Left hindlimb (tissue), 1 donor: ENCODE measurements at regions not wholly inside any gene's neighbourhood (a gene's known extent, or its start where the extent isn't known, plus 50 kb on each side); places are given as distances from the start of the nearest gene placed in this dataset.
A peak's percentile ranks its signal among the peaks of the same experiment; 100 is the strongest.

Experiments
- DNase-seq: peaks from one replicate; pipeline ENCODE4 v3.0.0-alpha.2; 2018

- DNase-seq: peak; percentile 67
Measured at GRCh38 chr14:58862416-58863160, 224.8 kb downstream of the DACT1 start.

GRCh38 chr14:58863661-58864345 is 226.0 kb downstream of the DACT1 start:
- DNase-seq: no peak

DNA sequence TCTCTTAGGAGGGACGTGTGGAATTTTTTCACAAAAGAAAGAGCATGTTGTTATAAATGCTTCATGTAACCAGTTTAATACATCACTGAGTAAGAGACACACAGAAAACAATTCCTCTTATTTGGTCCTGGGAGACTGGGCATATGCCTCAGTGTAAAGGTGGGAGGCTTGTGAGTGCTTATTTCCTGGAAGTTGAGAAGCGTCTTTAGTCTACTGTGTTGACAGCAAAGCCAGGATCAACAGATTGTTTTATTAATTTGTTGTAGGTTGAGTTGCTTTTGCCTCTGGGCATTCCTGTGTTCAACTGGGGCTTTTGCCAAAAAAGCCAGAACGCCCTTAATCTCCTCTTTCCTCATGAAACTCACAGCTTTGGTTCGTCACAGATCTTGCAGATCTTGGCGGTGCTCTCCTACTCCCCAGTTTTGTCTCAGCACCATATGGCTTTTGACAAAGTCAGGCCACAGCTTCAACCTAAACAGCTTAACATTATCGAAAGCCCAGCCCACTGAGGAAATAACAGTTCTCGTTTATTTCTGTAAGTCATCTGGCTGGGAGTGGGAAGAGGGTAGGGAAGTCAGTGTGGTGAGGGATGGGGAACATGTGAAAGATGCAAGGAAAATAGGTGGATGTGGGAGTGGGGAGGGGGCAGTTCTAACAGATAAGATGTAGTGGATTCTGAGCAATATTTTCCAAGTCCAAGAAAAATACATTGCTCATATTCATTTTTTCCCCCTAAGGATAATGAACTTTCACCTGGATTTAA is 227.2 kb downstream of the DACT1 start:
- peak; percentile 70 for DNase-seq

DNA sequence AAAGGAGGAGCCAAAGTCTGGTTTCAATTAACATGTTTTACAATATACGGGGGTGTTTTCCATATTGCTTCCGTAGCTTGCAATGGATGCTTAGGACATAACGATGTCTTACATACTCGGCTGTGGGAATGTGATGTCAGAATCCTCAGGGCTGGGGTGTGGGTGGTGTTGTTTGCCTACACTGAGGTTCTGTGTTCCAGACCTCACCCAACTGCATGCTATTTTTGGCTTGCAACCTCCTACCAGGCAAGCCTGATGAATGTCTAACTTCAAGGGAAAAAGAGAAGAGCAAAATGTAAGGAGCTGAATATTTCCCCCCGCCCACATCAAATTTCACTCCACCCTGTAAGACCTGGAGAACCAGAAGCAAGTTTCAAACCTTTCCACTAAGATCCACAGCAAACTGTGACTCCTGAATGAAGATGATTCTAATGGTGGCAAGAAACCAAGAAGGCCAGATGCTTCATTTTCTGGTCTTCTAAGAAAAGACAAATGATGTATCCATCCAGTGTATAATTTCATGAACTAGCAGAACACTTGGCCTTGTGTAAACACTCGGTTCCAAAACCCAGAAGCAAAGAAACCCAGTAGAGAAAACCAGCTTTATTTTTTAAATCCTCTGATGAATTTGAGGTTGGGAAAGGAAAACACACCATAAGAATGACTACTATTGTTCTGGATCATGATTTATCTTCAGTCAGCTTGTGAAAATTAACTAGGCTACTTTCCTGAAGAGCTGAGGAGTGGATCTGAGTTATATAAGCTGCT is 227.9 kb downstream of the DACT1 start:
- DNase-seq: peak; percentile 68

DNA sequence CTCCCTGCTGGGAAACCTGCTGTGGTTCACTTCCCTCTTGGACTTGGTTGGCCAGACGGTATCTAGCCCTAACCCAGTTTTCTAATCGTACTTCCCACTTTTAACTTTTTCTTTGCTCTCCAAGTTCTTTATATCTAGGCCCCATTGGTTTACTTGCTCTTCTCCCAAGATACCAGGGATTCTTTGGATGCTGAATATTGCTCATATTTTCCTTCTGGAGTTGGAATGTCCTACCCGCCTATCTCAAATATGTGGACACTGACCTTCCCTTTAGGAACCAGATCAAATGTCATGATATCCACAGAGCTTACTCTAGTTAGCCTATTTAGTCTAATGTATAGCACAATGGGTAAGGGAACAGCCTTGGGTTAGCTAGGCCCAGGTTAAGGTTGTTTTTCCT is 228.6 kb downstream of the DACT1 start:
- no peak for DNase-seq

- DNase-seq: no peak
Measured at GRCh38 chr14:58870961-58871360, 233.2 kb downstream of the DACT1 start.

- DNase-seq: no peak
Measured at GRCh38 chr14:58871573-58871972, 233.8 kb downstream of the DACT1 start.

DNA sequence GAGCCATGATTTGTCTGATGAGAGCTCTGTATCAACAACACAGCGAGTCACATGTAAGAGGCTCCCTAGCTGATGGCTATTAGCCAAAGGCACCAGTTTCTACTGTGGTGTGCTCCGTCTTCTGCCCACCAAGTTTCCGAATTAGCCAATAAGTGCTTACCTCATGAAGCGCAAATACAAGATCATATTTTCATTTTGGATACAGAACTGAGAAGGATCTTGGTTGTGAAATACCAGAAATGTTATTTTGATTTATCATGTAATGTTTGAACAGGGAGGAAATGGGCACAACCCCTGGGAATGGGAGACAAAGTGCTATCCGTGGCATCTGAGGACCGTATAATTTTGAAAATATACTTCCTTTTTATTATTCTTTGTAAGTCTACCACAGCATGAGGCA is 234.3 kb downstream of the DACT1 start:
- DNase-seq: no peak

DNA sequence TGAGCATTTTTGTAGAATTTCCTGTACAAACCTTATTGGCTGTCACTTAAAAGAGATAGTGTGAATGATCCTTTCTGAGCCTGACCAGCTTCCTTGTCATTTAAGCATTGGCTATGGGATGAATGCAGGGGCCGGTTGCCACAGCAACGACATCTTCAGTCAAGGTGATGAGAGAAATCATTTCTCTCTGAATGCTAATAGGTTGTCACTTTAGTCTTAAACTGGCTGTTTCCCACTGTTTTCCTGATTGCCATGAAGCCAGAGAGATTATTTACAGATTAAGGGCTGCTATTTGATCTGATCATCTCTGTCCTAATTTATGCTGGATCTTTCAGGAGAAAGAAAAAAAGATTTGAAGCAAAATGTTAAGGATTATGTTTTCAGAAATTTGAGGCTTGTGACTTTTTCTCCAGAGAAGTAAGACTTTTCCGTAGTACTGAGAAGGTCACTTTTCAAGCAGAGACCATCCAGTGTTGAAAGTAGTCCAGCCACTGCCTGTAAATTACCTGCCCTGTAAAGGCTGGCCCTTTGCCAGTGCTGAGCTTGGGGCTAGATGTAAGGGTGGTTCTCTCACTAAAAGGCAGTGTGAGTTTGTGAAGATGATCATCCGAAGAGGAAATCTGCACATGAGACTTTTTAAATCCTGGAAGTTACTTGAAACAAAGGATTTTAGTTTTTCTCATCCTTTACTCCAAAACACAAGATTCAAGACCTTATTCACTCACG is 235.6 kb downstream of the DACT1 start:
- DNase-seq: no peak

DNA sequence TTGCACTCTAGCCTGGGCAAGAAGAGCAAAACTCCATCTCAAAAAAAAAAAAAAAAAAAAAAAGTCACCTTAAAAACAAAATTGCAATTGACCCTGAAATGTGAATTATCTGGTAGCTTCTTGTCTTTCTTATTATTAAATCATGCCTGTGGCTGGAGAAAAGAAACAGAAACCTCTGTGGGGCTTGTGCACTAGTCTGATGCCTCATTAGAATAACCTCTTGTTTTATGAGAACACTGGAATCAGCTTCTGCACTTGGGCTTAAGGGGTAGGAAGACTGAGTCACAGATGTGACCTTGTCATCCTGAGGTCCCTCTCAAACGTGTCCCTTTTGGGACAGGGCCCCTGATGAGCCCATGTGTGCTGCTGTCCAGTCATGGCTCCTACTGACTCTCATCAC is 237.9 kb downstream of the DACT1 start:
- no peak for DNase-seq

- no peak for DNase-seq
Measured at GRCh38 chr14:58876608-58877007, 238.8 kb downstream of the DACT1 start.

DNA sequence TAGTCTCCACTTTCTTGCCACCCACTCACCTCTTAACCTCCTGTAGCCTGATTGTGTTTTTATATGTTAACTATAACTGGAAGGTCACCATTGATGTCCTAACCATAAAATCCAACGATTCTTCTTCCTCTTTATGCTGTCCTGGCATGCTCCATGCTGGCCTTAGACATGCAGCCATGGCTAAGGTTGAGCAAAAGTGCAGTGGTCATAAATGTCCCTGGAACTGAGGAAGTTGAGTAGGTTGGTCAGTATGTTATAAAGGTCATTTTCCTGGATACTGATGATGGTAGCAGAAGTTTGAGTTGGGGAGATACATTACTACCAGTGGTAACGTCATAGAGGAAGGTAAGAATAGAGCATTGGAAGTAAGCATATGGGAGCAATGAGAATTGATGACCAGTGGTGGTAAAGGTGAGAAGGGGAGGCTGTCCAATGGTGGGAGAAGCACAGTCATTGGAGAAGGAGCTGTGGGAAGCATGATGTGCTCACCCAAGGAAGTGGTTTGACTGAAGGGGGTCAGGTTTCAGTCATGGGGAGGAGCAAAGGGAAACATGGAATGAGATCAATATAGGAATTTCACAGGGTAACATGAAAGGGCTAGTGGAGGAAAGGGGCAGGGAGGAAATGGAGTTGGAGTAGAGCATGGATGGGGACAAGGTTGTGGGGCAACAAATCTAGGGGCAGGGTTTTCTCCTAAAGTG is 240.8 kb downstream of the DACT1 start:
- no peak for DNase-seq

DNA sequence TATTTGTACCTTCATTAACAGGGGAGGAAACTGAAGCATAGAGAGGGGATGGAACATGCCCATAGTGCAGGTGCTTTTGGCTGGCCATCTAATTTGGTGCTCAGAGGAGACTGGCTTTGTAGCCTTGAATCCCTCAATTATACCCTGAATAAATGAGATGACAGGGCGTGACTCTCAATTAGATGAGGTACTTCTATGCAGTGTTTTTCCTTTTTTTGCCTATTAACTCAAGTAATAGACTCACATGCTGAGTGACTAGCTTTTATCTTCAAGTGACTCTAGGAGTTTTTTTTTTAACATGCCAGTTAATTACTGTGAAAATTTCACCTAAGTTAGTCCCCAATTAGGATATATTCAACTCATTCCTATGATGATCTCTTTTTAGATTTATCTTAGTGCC is 243.7 kb downstream of the DACT1 start:
- no peak for DNase-seq

- no peak for DNase-seq
Measured at GRCh38 chr14:58882577-58883018, 244.8 kb downstream of the DACT1 start.

DNA sequence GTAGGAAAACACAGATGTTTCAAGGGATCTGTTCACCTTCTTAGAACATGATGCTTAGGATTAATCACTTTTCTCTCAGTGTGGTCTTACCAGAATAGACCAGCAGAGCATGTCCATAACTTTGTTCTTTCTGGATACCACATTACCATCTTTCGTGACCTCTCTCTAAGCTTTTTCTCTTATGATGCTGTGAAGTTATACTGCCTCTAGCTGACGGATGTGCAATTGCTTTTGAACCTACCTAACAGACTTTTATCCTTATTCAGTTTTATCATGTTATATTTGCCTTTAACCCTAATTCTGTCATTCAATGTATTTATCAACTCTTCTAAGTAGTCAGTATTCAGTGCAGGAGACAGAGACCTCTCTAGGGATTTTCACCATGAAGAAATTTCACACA is 246.7 kb downstream of the DACT1 start:
- no peak for DNase-seq

DNA sequence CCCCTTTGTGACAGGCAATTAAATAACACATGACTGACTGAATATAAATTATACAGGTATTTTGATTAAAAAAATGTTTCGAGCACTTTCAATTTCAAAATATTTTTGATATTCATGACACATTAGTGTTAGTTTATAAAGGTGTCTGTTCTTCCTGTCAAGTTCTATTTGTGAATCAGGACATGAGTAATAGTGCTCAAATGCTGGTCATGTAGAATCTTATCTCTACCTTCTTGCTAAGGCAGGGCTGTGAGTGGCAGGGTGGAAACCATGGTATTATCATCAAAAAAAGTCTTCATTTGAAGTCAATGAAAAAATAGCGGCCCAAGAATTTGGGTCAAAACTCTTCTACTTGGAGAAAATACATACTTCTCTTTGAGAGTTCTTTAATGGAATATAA is 250.2 kb downstream of the DACT1 start:
- no peak for DNase-seq

DNA sequence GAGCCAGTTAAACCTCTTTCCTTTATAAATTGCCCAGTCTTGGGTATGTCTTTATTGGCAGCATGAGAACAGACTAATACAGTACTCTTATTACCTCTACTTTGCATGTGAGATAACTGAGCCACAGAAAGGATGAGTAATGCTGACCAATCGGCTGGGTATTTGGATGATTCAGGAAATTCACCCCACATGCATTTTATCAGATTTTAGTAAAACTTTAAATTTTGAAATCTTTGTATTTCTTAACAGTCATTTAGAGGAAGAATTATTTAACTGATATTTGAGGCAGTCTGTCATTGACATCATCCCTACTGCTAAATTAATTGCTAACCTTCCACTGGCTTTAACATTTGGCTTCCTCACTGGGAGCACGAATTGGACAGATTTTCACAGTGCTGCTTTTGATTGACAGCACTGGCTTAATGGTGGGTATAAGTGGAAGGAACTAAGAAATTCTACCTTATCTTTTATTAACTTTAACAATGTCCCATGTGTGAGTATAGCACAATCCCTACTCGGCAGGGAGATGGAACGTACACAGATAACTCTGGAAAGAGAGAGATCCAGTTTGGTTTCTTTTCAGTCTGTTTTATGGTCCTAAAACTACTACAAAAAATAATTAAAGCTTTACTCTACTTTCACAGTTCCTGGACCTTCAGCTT is 261.0 kb downstream of the DACT1 start:
- DNase-seq: no peak

DNA sequence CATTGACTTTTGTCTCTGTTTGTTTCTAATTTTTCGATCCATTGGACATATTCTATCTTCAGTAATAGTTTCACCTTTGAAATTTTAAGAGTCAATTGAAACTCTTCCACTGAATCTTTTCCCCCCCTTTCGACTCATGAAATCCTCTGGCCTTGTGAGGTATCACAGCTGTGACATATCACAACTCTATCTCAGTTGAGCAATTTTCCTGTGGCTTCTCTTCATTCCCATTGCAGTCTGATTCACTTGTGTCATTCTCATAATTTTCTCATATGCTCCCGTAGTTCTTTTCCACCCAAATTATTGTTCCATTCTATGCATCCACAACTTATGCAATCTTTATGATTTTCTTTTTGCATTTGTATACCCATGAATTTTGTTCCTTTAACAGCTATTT is 261.6 kb downstream of the DACT1 start:
- no peak for DNase-seq

- no peak for DNase-seq
Measured at GRCh38 chr14:58901826-58902225, 264.1 kb downstream of the DACT1 start.

DNA sequence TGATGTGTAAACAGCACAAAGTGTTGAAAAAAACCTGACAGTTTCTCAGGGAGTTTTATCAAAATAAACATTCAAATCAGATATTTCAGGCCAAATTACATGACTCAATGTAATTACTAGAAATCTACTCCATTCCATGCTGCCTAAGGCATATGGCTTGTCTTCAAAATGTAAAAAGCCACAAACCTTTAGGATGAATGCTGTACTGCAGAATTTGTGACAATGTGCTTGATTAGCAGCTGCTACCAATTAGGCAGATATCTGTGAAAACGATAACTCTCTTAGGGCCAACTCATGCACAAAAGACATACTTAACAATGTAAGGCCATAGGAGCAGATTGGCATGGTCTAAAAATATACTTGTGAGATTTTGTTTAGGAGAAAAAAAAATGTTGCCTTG is 267.0 kb downstream of the DACT1 start:
- DNase-seq: no peak

DNA sequence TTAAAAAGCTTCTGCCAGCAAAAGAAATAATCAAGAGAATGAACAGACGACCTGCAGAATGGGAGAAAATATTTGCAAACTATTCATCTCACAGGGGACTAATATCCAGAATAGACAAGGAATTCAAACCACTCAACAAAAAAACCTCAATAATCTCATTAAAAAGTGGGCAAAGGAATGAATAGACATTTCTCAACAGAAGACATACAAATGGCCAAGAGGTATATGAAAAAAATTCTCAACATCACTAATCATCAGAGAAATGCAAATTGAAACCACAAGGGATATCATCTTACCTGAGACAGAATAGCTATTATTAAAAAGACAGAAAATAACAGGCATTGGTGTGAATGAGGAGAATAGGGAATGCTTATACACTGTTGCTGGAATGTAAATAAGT is 270.0 kb downstream of the DACT1 start:
- no peak for DNase-seq
